ENCODE measurements at regions not wholly inside any gene's neighbourhood (a gene's known extent, or its start where the extent isn't known, plus 50 kb on each side); places are given as distances from the start of the nearest gene placed in this dataset.

DNA sequence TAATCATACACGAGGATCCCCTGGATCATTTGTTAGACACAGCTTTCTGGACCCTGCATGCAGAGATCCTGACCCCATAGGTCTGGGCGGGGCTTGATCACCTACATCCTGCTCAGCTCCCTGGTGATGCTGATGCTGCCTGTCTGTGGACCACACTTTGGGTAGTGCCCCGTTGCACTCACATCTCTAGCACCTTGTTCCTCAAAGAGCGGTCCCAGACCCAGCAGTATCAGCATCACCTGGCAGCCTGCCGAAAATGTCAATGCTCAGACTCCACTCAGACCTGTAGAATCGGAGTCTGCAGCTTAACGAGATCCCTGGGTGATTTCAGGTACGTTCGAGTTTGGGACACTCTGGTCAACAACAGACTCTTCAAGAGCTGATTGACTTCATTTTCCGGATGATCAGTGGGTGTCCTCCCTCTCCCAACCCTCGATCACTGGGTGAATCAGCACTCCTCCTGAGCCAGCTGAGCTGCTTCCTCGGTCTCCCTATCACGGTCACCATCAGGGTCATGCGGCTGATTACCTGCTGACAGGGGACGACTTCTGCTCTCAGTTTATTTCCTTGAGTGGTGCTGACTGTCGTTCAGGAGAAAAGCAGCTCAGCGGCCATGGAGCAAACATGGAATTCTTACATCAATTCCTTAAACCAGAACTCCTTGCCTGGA is 150.6 kb upstream of the RAB12 start:
- no peak for DNase-seq (ENCODE audit: low spot score)

DNA sequence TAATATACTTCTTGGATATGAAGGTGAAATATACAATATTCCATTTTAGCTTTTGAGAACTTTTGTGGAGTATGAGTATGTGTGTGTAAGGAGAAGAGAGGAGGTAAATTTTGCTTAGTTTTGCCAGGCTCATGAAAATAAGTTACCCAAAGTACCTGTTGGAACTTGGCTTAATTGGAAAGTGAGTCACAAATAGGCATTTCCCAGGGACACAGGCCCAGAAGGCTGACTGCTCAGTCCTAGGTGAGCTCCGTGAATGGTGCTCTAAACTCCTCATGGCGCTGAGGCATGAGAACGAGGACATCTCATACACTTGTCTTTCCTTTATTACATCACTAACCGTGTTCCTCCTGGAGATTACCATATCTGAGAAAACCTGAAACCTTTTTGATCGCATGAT is 148.5 kb upstream of the RAB12 start:
- no peak for DNase-seq (ENCODE audit: low spot score)

GRCh38 chr18:8461544-8461943 is 147.7 kb upstream of the RAB12 start:
- DNase-seq (ENCODE audit: low spot score): no peak

DNA sequence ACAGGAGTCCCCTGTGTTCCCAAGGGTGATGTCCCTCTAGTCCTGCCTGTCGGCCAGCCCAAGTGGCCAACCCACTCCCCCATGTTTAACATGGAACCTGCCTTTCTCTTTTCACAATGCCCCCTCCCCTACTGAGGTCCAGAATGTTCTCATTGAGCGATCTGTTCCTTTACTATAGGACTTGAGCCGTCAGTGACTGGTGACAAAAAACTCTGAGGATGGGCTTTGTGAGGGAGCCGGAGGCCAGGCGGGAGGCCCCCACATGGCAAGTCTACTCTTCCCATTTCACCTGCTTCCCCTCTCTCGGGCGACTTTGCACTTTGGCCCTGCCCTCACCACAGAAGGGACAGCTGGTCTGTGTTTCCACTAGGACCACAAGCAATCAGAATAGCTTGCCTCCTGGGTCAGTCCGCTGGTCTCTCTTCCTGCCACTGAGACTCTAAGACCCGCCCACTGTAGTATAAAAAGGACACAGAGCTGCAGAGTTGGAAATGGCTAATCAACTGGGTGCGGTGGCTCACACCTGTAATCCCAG is 146.5 kb upstream of the RAB12 start:
- DNase-seq (ENCODE audit: low spot score): no peak

- no peak for DNase-seq (ENCODE audit: low spot score)
Measured at GRCh38 chr18:8463791-8464190, 145.4 kb upstream of the RAB12 start.

- no peak for DNase-seq (ENCODE audit: low spot score)
Measured at GRCh38 chr18:8468191-8468590, 141.0 kb upstream of the RAB12 start.

DNA sequence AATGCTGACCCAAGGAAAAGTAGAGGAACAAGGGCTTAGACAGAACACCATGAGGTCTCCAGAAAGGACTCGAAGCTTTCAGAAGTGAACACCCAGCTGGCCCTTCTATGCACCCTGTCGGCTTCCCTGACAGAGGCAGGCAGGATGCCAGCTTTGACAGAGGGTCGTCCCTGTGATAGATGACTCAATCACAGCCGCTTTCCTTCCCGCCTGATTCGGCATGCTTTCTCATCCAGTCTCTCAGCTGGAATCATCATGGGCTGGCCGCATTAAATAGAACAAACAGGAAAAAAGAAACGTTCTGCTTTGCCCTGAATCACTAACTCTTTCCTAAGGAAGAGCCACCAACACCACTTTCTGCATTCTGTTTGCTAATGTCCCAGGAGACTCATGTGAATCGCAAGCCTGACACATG is 140.3 kb upstream of the RAB12 start:
- no peak for DNase-seq (ENCODE audit: low spot score)

DNA sequence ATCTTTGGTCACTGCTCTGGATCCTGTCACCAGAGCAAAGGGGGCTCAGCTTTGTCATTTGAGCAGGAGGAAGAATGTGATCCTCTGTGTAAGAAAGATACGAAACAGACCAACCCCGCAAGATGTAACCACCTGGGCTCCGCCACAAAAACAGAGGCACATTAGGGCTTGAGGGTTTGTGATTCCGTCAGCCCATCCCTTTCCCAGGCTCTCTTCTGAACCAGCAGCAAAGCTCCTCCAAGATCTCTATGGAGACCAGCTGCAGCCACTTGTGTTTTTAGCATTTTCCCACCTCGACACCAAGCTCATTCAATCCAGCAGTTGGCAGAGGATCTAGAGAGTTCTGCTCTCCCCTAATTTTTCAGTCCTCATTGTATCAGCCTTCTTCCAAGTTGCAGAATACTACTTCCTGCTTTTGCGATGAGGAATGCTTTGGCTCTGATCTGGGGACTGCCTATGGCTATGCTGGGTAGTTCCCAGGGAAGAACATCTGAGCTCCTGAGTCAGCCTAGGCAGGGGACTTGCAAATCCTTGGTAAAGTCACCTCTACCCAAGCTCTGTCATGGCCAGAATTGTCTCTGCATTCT is 139.6 kb upstream of the RAB12 start:
- no peak for DNase-seq (ENCODE audit: low spot score)

DNA sequence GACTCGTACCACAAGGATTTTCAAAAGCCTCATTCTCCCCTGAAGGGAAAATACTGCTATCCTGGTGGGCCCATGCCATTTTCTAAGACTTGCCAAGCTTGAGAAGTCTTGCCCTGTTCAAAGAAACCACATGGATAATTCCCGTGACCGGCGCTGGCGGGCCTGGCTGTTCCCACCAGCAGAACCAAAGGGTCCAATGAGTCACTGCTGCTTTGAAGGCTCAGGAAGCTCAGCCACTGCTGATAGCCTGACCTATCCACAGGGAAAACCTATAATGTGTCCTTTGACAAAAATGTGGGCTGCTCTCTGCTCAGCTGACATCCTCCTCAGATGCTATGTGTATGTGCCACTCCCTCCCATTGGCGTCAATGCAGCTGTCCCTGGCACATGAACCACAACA is 137.9 kb upstream of the RAB12 start:
- no peak for DNase-seq (ENCODE audit: low spot score)

GRCh38 chr18:8474661-8475060 is 134.6 kb upstream of the RAB12 start:
- no peak for DNase-seq (ENCODE audit: low spot score)

DNA sequence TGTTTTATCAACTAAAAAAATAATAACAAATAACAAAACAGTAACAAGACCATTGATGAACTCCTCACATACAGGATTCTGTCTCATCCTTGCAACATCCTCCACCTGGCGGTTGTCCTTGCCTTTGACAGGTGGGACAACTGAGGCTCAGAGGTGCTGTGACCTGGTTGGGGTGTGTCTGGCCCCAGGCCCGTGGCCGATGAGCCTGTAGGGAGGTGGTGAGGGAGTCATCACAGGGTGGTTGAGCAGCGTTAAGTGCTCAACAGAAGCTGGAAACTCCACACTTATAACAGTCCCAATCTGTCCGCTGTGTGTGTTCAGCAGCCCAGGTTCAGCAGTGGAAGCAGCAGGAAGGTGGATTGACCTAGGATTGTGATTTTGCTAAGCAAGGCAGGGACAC is 131.6 kb upstream of the RAB12 start:
- DNase-seq (ENCODE audit: low spot score): no peak

DNA sequence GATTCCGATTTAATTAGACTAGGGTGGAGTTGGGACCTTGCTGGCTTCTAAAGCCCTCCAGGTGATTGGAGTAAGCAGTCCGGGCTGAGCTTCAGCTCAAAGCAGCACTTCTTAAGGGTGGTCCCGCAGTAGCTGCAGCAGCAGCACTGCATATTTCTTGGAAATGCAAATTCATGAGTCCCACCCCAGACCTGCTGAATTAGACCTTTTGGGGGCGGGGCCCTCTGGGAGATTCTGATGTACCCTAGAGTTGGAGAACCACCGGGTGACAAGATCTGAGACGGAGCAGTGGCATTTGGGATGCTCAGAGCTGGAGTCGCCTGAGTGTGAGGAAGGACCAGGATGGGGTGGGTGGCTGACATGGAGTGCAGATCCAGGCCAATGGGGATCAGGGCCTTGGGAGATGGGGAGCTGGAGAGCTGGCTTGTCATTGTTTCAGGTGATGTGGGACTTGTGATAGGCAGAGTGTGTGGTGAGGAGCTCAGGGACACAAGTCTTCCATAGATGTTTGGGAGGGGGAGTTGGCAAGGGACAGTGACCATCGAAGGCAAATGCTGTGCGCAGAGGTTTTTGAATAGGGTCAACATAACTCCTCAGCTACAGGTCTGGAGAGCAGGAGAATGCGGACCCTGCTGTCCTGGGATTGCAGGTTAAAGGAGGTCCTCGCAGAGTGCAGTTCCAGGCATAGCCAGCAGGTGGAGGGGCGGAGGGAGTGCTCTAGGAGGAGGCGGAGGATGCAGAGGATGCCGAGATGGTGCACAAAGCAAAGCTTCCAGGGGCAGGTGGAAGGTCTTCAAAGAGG is 130.9 kb upstream of the RAB12 start:
- DNase-seq (ENCODE audit: low spot score): peak; percentile 52

- no peak for DNase-seq (ENCODE audit: low spot score)
Measured at GRCh38 chr18:8478968-8479370, 130.3 kb upstream of the RAB12 start.

- no peak for DNase-seq (ENCODE audit: low spot score)
Measured at GRCh38 chr18:8479789-8480188, 129.4 kb upstream of the RAB12 start.

- peak; percentile 71 for DNase-seq (ENCODE audit: low spot score)
Measured at GRCh38 chr18:8480506-8481328, 128.5 kb upstream of the RAB12 start.

- no peak for DNase-seq (ENCODE audit: low spot score)
Measured at GRCh38 chr18:8484951-8485350, 124.3 kb upstream of the RAB12 start.

DNA sequence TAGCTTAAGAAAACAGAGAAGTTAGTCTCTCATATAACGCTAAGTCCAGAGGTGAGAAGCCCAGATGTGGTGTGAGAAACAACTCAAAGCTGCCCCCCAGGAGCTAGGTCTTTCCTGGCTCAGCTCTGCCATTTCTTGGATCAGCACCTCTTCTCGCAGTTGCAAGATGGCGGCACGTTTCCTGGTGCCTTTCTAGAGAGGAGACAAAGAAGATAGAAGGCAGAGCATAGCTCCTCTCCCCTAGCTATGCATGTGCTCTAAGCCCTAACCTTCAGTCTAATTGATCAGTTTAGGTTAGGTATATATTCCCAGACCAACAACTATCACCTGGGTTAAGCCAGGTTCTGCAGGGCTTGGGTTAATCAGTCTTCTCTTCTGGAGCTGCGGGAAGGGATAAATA is 119.5 kb upstream of the RAB12 start:
- no peak for DNase-seq (ENCODE audit: low spot score)

GRCh38 chr18:8491516-8491915 is 117.7 kb upstream of the RAB12 start:
- DNase-seq (ENCODE audit: low spot score): no peak

- DNase-seq (ENCODE audit: low spot score): no peak
Measured at GRCh38 chr18:8493141-8493540, 116.1 kb upstream of the RAB12 start.

- no peak for DNase-seq (ENCODE audit: low spot score)
Measured at GRCh38 chr18:8496186-8496585, 113.1 kb upstream of the RAB12 start.

- no peak for DNase-seq (ENCODE audit: low spot score)
Measured at GRCh38 chr18:8498905-8499304, 110.3 kb upstream of the RAB12 start.
